ENCODE measurements at regions not wholly inside any gene's neighbourhood (a gene's known extent, or its start where the extent isn't known, plus 50 kb on each side); places are given as distances from the start of the nearest gene placed in this dataset.

DNA sequence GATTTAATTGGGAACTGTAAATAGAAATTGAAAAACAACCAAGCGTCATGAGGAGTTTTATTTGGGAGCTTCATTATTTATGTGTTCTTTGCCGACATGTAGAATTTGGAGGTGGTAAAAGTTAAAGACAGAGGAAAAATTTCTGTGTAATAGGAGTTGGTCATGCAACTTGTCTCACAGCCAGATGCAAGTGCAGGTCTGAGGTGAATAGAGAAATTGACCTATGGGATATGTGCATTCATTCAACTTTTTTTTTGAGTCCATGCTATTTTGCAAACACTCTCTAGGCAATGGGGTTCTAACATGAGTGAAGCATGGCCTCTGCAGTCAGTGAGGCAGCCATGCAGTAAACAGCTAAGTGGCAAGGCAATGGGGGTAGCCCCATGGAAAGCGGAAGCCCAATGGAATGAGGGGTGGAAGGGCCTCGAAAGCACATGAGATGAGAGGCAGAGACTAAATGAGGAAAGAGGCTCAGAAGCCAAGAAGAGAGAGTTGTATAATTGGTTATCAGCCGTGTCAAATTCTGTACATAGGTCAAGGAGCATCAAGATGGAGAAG is 56.4 kb upstream of the NRIP1 start:
- TF ChIP-seq EP300 (IDR thresholded peaks at IDR 0.05), result no peak
- TF ChIP-seq, protein P1, sequence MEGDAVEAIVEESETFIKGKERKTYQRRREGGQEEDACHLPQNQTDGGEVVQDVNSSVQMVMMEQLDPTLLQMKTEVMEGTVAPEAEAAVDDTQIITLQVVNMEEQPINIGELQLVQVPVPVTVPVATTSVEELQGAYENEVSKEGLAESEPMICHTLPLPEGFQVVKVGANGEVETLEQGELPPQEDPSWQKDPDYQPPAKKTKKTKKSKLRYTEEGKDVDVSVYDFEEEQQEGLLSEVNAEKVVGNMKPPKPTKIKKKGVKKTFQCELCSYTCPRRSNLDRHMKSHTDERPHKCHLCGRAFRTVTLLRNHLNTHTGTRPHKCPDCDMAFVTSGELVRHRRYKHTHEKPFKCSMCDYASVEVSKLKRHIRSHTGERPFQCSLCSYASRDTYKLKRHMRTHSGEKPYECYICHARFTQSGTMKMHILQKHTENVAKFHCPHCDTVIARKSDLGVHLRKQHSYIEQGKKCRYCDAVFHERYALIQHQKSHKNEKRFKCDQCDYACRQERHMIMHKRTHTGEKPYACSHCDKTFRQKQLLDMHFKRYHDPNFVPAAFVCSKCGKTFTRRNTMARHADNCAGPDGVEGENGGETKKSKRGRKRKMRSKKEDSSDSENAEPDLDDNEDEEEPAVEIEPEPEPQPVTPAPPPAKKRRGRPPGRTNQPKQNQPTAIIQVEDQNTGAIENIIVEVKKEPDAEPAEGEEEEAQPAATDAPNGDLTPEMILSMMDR (IDR thresholded peaks at IDR 0.05), result no peak
- no peak for TF ChIP-seq POLR2AphosphoS5 (IDR thresholded peaks at IDR 0.05)
- TF ChIP-seq POLR2A (IDR thresholded peaks at IDR 0.05), result no peak
